WI38 (cell line): ENCODE measurements at regions not wholly inside any gene's neighbourhood (a gene's known extent, or its start where the extent isn't known, plus 50 kb on each side); places are given as distances from the start of the nearest gene placed in this dataset.

Experiments
- H3K4me3 ChIP-seq: 2 replicates; pipeline ENCODE4 v1.5.1; 2011; ENCODE audit warnings: low read depth, mild to moderate bottlenecking, control low read depth, low read length
- CTCF ChIP-seq: IDR thresholded peaks from 2 replicates; pipeline ENCODE4 v1.5.1; 2012; ENCODE audit warnings: low read depth, mild to moderate bottlenecking, control low read depth, low read length

- no peak for TF ChIP-seq CTCF
Observed at GRCh38 chr20:48571949-48572847, 255.6 kb downstream of the PREX1 start.

GRCh38 chr20:48569679-48570078 lies 258.1 kb downstream of the PREX1 start:
- H3K4me3 ChIP-seq = no peak overlapping the region
- TF ChIP-seq CTCF = no peak

More at GRCh38 chr20:48571949-48572847, 255.6 kb downstream of the PREX1 start:
- no peak overlapping the region for H3K4me3 ChIP-seq

GRCh38 chr20:48568520-48568919 lies 259.3 kb downstream of the PREX1 start:
- no peak overlapping the region for H3K4me3 ChIP-seq
- TF ChIP-seq CTCF = no peak

- no peak for TF ChIP-seq CTCF
- H3K4me3 ChIP-seq = no peak overlapping the region
Observed at GRCh38 chr20:48567145-48567544, 260.7 kb downstream of the PREX1 start.

- H3K4me3 ChIP-seq = no peak overlapping the region
- TF ChIP-seq CTCF = no peak
Observed at GRCh38 chr20:48564982-48565539, 262.7 kb downstream of the PREX1 start.

GRCh38 chr20:48563191-48563870 lies 264.5 kb downstream of the PREX1 start:
- TF ChIP-seq CTCF = no peak
- H3K4me3 ChIP-seq = no peak overlapping the region
